A673 (cell line): ENCODE measurements at regions not wholly inside any gene's neighbourhood (a gene's known extent, or its start where the extent isn't known, plus 50 kb on each side); places are given as distances from the start of the nearest gene placed in this dataset.
"Not testable (repeated sequence)": the region's sequence is repeated elsewhere in the genome, so short reads cannot be mapped to it uniquely, and the experiment has no call there.

ENCODE experiments used
- BruUV-seq: library from RNA; stranded (reverse); fragments of 400-500 nt; replicated peaks from 2 replicates; lab custom pipeline; 2021; lab: Mats Ljungman, UMichigan
- CTCF ChIA-PET: fragments of 300-600 bp; sonication (Branson Sonifier 250); formaldehyde crosslinking; loops from one replicate; lab custom pipeline; 2022; ENCODE audit warnings: antibody characterized with exemption; lab: Charles Lee
- POLR2A ChIA-PET: fragments of 300-600 bp; sonication (Branson Sonifier 250); formaldehyde crosslinking; loops from one replicate; lab custom pipeline; 2022; ENCODE audit warnings: antibody characterized with exemption; ENCODE audit not compliant: low non-redundant PET; lab: Charles Lee
- DNase-seq: peaks from one replicate; pipeline ENCODE4 v3.0.0-alpha.2; 2015; ENCODE audit warnings: low spot score
- H3K27ac ChIP-seq: fragments of 200-600 bp; sonication (generic); 2 replicates; pipeline ENCODE4 v1.5.1; 2016; ENCODE audit warnings: mixed run types, low read depth, mild to moderate bottlenecking, mixed read lengths, antibody characterized with exemption, low read length; ENCODE audit not compliant: poor library complexity, severe bottlenecking
- H3K27me3 ChIP-seq: fragments of 200-600 bp; sonication (generic); replicated peaks from 2 replicates; pipeline ENCODE4 v1.6.1; 2017; ENCODE audit warnings: mixed run types, low read depth, mild to moderate bottlenecking, mixed read lengths, antibody characterized with exemption, low read length; ENCODE audit not compliant: insufficient read depth, poor library complexity
- H3K36me3 ChIP-seq: fragments of 200-600 bp; sonication (generic); 2 replicates; pipeline ENCODE4 v1.6.1; 2016; ENCODE audit warnings: mixed run types, mild to moderate bottlenecking, mixed read lengths, antibody characterized with exemption, low read length; ENCODE audit not compliant: insufficient read depth, poor library complexity, severe bottlenecking
- H3K4me1 ChIP-seq: fragments of 200-600 bp; sonication (generic); 2 replicates; pipeline ENCODE4 v1.6.1; 2017; ENCODE audit warnings: mixed run types, mild to moderate bottlenecking, mixed read lengths, antibody characterized with exemption, low read length; ENCODE audit not compliant: insufficient read depth, poor library complexity, severe bottlenecking
- H3K4me3 ChIP-seq: fragments of 200-600 bp; sonication (generic); 2 replicates; pipeline ENCODE4 v1.5.1; 2016; ENCODE audit warnings: low read depth, mixed run types, mild to moderate bottlenecking, mixed read lengths, low read length; ENCODE audit not compliant: poor library complexity, severe bottlenecking
- H3K9me3 ChIP-seq: fragments of 200-600 bp; sonication (generic); 2 replicates; pipeline ENCODE4 v1.6.1; 2016; ENCODE audit warnings: mixed run types, low read depth, mild to moderate bottlenecking, mixed read lengths, antibody characterized with exemption, low read length; ENCODE audit not compliant: poor library complexity, severe bottlenecking
- CTCF ChIP-seq: fragments of 300-800, 200-600 bp; sonication (generic); conservative IDR thresholded peaks from 2 replicates; pipeline ENCODE4 v1.5.1; 2017; ENCODE audit warnings: low read depth, mild to moderate bottlenecking, antibody characterized with exemption, low read length, moderate library complexity, mixed read lengths
- EZH2 ChIP-seq: fragments of 200-600 bp; sonication (generic); IDR thresholded peaks from 2 replicates; pipeline ENCODE4 v1.6.1; 2017; ENCODE audit warnings: borderline replicate concordance, low read depth, mild to moderate bottlenecking, mixed read lengths, antibody characterized with exemption, low read length; ENCODE audit not compliant: poor library complexity, severe bottlenecking
- intact Hi-C: fragments of 100-400 bp; cut with micrococcal nuclease; formaldehyde crosslinking; loops from one replicate; pipeline ENCODE4 v1.10.0; 2022; ENCODE audit not compliant: unreplicated experiment

- Histone ChIP-seq H3K9me3 (no peaks in the 10 kb centered on the region), H3K27ac (no peak overlapping the region), H3K4me1 (peaks cover 3% of the 10 kb centered on the region), H3K4me3 (no peak overlapping the region), H3K36me3 (no peaks in the 10 kb centered on the region), H3K27me3 (no peaks in the 10 kb centered on the region)
- ChIA-PET POLR2A (no interaction called here), CTCF (no interaction called here)
- DNase-seq = peak; percentile 44
- intact Hi-C loops = loop anchor here (5.0 kb wide), 1 partner anchor 47 kb away; no protein-coding TSS in a partner anchor
- TF ChIP-seq EZH2 (no peak), CTCF (no peak)
- BruUV-seq = no TSS peak
Observed at GRCh38 chr10:23585186-23585585, 146.3 kb downstream of the OTUD1 start.

- no peak for DNase-seq
- no TSS peak for BruUV-seq
- CTCF ChIA-PET = no interaction called here
- TF ChIP-seq CTCF = no peak
- no peak for TF ChIP-seq EZH2
- intact Hi-C loops = loop anchor here (5.0 kb wide), 1 partner anchor 47 kb away; no protein-coding TSS in a partner anchor
- H3K4me1 ChIP-seq = peaks cover 3% of the 10 kb centered on the region
- H3K27ac ChIP-seq = no peak overlapping the region
- POLR2A ChIA-PET = no interaction called here
- no peaks in the 10 kb centered on the region for H3K9me3 ChIP-seq
- H3K4me3 ChIP-seq = no peak overlapping the region
- H3K36me3 ChIP-seq = no peaks in the 10 kb centered on the region
- no peaks in the 10 kb centered on the region for H3K27me3 ChIP-seq
Observed at GRCh38 chr10:23585666-23586065, 146.8 kb downstream of the OTUD1 start.

- H3K4me1 ChIP-seq, POLR2A ChIA-PET, H3K36me3 ChIP-seq, H3K9me3 ChIP-seq, intact Hi-C loops, DNase-seq, BruUV-seq, CTCF ChIA-PET, H3K27ac ChIP-seq, H3K27me3 ChIP-seq, H3K4me3 ChIP-seq: not testable (repeated sequence)
Observed at GRCh38 chr10:23595278-23595677, 156.4 kb downstream of the OTUD1 start.

- H3K4me3 ChIP-seq = no peak overlapping the region
- H3K36me3 ChIP-seq = no peaks in the 10 kb centered on the region
- intact Hi-C loops = no loop called here
- ChIA-PET CTCF (no interaction called here), POLR2A (no interaction called here)
- H3K27me3 ChIP-seq = no peaks in the 10 kb centered on the region
- H3K27ac ChIP-seq = no peak overlapping the region
- no peak for DNase-seq
- no peak for TF ChIP-seq EZH2
- no peak for TF ChIP-seq CTCF
- no peaks in the 10 kb centered on the region for H3K4me1 ChIP-seq
- BruUV-seq = no TSS peak
- H3K9me3 ChIP-seq = no peaks in the 10 kb centered on the region
Observed at GRCh38 chr10:23604613-23605012, 165.7 kb downstream of the OTUD1 start.
